Muscle of leg (tissue), 3 donors: ENCODE measurements at regions not wholly inside any gene's neighbourhood (a gene's known extent, or its start where the extent isn't known, plus 50 kb on each side); places are given as distances from the start of the nearest gene placed in this dataset.

Experiments used
- DNase-seq: peaks from one replicate; pipeline ENCODE4 v3.0.0; 2013
- H3K27ac ChIP-seq: one replicate; pipeline ENCODE4 v1.5.1; 2013; ENCODE audit warnings: mild to moderate bottlenecking, low read length, control low read depth
- H3K27me3 ChIP-seq: one replicate; pipeline ENCODE4 v1.6.1; 2013; ENCODE audit warnings: low read length; ENCODE audit not compliant: control insufficient read depth, insufficient read depth
- H3K36me3 ChIP-seq: one replicate; pipeline ENCODE4 v1.6.1; 2013; ENCODE audit warnings: low read length; ENCODE audit not compliant: control insufficient read depth, insufficient read depth
- H3K4me1 ChIP-seq: one replicate; pipeline ENCODE4 v1.6.1; 2013; ENCODE audit warnings: low read length; ENCODE audit not compliant: control insufficient read depth, insufficient read depth
- H3K4me3 ChIP-seq: one replicate; pipeline ENCODE4 v1.5.1; 2013; ENCODE audit warnings: low read length, control low read depth
- H3K9me3 ChIP-seq: replicated peaks from 2 replicates; pipeline ENCODE4 v1.6.1; 2013; ENCODE audit warnings: low read depth, low read length; ENCODE audit not compliant: control insufficient read depth
- WGBS: methylation state at CpG from one replicate; pipeline ENCODE4 v1.1.5; 2013; ENCODE audit warnings: missing lambda C conversion rate; ENCODE audit not compliant: insufficient coverage; 5-methylcytosine and 5-hydroxymethylcytosine counted together

- Histone ChIP-seq H3K36me3 (peaks cover 2% of the 10 kb centered on the region), H3K9me3 (no peaks in the 10 kb centered on the region), H3K27me3 (no peaks in the 10 kb centered on the region), H3K4me1 (peaks cover 63% of the 10 kb centered on the region), H3K4me3 (no peak overlapping the region), H3K27ac (no peak overlapping the region)
- 52% methylated on average over 15 of the region's 22 CpGs for WGBS
- DNase-seq = no peak
Observed at GRCh38 chr16:85523602-85524364, 89.3 kb upstream of the GSE1 start.

GRCh38 chr16:85524365-85524629, 88.8 kb upstream of the GSE1 start:
- DNase-seq = no peak
- H3K27me3 ChIP-seq = no peaks in the 10 kb centered on the region
- no peaks in the 10 kb centered on the region for H3K9me3 ChIP-seq
- 42% methylated on average over 7 of the region's 8 CpGs for WGBS
- H3K27ac ChIP-seq = no peak overlapping the region
- H3K4me1 ChIP-seq = peaks cover 66% of the 10 kb centered on the region
- no peak overlapping the region for H3K4me3 ChIP-seq
- H3K36me3 ChIP-seq = no peaks in the 10 kb centered on the region

- 71% methylated on average over 25 of the region's 29 CpGs for WGBS
- Histone ChIP-seq H3K4me1 (peaks cover 69% of the 10 kb centered on the region), H3K9me3 (no peaks in the 10 kb centered on the region), H3K27me3 (no peaks in the 10 kb centered on the region), H3K4me3 (no peak overlapping the region), H3K27ac (no peak overlapping the region), H3K36me3 (no peaks in the 10 kb centered on the region)
- no peak for DNase-seq
Observed at GRCh38 chr16:85524630-85525419, 88.3 kb upstream of the GSE1 start.

- Histone ChIP-seq H3K27ac (no peak overlapping the region), H3K4me3 (no peak overlapping the region), H3K4me1 (peaks cover 71% of the 10 kb centered on the region), H3K9me3 (no peaks in the 10 kb centered on the region), H3K36me3 (no peaks in the 10 kb centered on the region), H3K27me3 (no peaks in the 10 kb centered on the region)
- WGBS = 84% methylated on average over 9 of the region's 12 CpGs
- DNase-seq = no peak
Observed at GRCh38 chr16:85525420-85526184, 87.5 kb upstream of the GSE1 start.

- Histone ChIP-seq H3K9me3 (no peaks in the 10 kb centered on the region), H3K36me3 (no peaks in the 10 kb centered on the region), H3K4me3 (no peak overlapping the region), H3K27me3 (no peaks in the 10 kb centered on the region), H3K27ac (no peak overlapping the region), H3K4me1 (peaks cover 71% of the 10 kb centered on the region)
- WGBS = 78% methylated on average over 12 of the region's 20 CpGs
- no peak for DNase-seq
Observed at GRCh38 chr16:85526185-85526974, 86.7 kb upstream of the GSE1 start.

GRCh38 chr16:85527042-85527766, 85.9 kb upstream of the GSE1 start:
- Histone ChIP-seq H3K27ac (no peak overlapping the region), H3K36me3 (no peaks in the 10 kb centered on the region), H3K27me3 (no peaks in the 10 kb centered on the region), H3K4me1 (peaks cover 64% of the 10 kb centered on the region), H3K9me3 (no peaks in the 10 kb centered on the region), H3K4me3 (no peak overlapping the region)
- no peak for DNase-seq
- WGBS = 71% methylated on average over 40 of the region's 41 CpGs

GRCh38 chr16:85527767-85528297, 85.3 kb upstream of the GSE1 start:
- Histone ChIP-seq H3K4me3 (no peak overlapping the region), H3K36me3 (no peaks in the 10 kb centered on the region), H3K27me3 (no peaks in the 10 kb centered on the region), H3K9me3 (no peaks in the 10 kb centered on the region), H3K4me1 (peaks cover 58% of the 10 kb centered on the region), H3K27ac (no peak overlapping the region)
- no peak for DNase-seq
- 68% methylated on average over 6 of the region's 11 CpGs for WGBS

GRCh38 chr16:85528528-85529387, 84.4 kb upstream of the GSE1 start:
- H3K4me3 ChIP-seq = no peak overlapping the region
- 83% methylated on average over 18 of the region's 21 CpGs for WGBS
- H3K4me1 ChIP-seq = peaks cover 48% of the 10 kb centered on the region
- H3K36me3 ChIP-seq = no peaks in the 10 kb centered on the region
- DNase-seq = no peak
- no peaks in the 10 kb centered on the region for H3K27me3 ChIP-seq
- H3K27ac ChIP-seq = no peak overlapping the region
- H3K9me3 ChIP-seq = no peaks in the 10 kb centered on the region
